Stimulated activated CD4-positive, alpha-beta T cell treated with anti-CD3 and anti-CD28 coated beads, Interleukin-2, amount 100 ng/mL, for 24 hours (primary cell): ENCODE measurements at regions not wholly inside any gene's neighbourhood (a gene's known extent, or its start where the extent isn't known, plus 50 kb on each side); places are given as distances from the start of the nearest gene placed in this dataset.
"Not testable (repeated sequence)": the region's sequence is repeated elsewhere in the genome, so short reads cannot be mapped to it uniquely, and the experiment has no call there.

Experiments
- DNase-seq, 2 donors: peaks; one replicate each; pipeline ENCODE4 v3.0.0-alpha.2; 2020

DNA sequence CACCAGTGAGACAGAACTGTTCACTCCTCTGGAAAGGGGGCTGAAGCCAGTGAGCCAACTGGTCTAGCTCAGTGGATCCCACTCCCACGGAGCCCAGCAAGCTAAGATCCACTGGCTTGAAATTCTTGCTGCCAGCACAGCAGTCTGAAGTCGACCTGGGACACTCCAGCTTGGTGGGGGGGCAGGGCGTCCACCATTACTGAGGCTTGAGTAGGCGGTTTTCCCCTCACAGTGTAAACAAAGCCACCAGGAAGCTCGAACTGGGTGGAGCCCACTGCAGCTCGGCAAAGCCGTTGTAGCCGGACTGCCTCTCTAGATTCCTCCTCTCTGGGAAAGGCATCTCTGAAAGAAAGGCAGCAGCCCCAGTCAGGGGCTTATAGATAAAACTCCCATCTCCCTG lies 52.3 kb upstream of the BBX start:
- DNase-seq: not testable (repeated sequence)
